COR-L47 (cell line): ENCODE measurements at regions not wholly inside any gene's neighbourhood (a gene's known extent, or its start where the extent isn't known, plus 50 kb on each side); places are given as distances from the start of the nearest gene placed in this dataset.
"Not testable (repeated sequence)": the region's sequence is repeated elsewhere in the genome, so short reads cannot be mapped to it uniquely, and the experiment has no call there.

ENCODE experiments used
- DNase-seq: peaks from one replicate; lab custom pipeline; 2025; lab: John Stamatoyannopoulos, UW

GRCh38 chr15:77861997-77862635 lies 215.4 kb downstream of the TBC1D2B start:
- DNase-seq: not testable (repeated sequence)

- DNase-seq: no peak
Measured at GRCh38 chr15:77860071-77860691, 217.3 kb downstream of the TBC1D2B start.

- no peak for DNase-seq
Measured at GRCh38 chr15:77859491-77860060, 217.9 kb downstream of the TBC1D2B start.

GRCh38 chr15:77858792-77859490 lies 218.6 kb downstream of the TBC1D2B start:
- no peak for DNase-seq

- DNase-seq: no peak
Measured at GRCh38 chr15:77857419-77857818, 220.1 kb downstream of the TBC1D2B start.

- no peak for DNase-seq
Measured at GRCh38 chr15:77856705-77857346, 220.7 kb downstream of the TBC1D2B start.

- no peak for DNase-seq
Measured at GRCh38 chr15:77855871-77856270, 221.6 kb downstream of the TBC1D2B start.

- DNase-seq: no peak
Measured at GRCh38 chr15:77854980-77855379, 222.3 kb upstream of the LINGO1 start.

- DNase-seq: no peak
Measured at GRCh38 chr15:77853910-77854309, 221.2 kb upstream of the LINGO1 start.

GRCh38 chr15:77853008-77853328 lies 220.3 kb upstream of the LINGO1 start:
- no peak for DNase-seq

- no peak for DNase-seq
Measured at GRCh38 chr15:77852241-77853007, 219.7 kb upstream of the LINGO1 start.

GRCh38 chr15:77851691-77852090 lies 219.0 kb upstream of the LINGO1 start:
- peak; percentile 35 for DNase-seq

GRCh38 chr15:77851086-77851485 lies 218.4 kb upstream of the LINGO1 start:
- no peak for DNase-seq

- DNase-seq: no peak
Measured at GRCh38 chr15:77846986-77847385, 214.3 kb upstream of the LINGO1 start.

- DNase-seq: no peak
Measured at GRCh38 chr15:77846360-77846759, 213.6 kb upstream of the LINGO1 start.

GRCh38 chr15:77844798-77845446 lies 212.2 kb upstream of the LINGO1 start:
- DNase-seq: no peak

- no peak for DNase-seq
Measured at GRCh38 chr15:77843546-77843945, 210.8 kb upstream of the LINGO1 start.

- no peak for DNase-seq
Measured at GRCh38 chr15:77840991-77841775, 208.5 kb upstream of the LINGO1 start.

GRCh38 chr15:77839970-77840905 lies 207.5 kb upstream of the LINGO1 start:
- DNase-seq: no peak
